Activated CD4-positive, alpha-beta T cell treated with anti-CD3 and anti-CD28 coated beads, Interleukin-2, amount 10 ng/mL, durations not matched to agents 24 days and 14 days (primary cell): ENCODE measurements at regions not wholly inside any gene's neighbourhood (a gene's known extent, or its start where the extent isn't known, plus 50 kb on each side); places are given as distances from the start of the nearest gene placed in this dataset.
A peak's percentile ranks its signal among the peaks of the same experiment; 100 is the strongest.

Experiments used
- DNase-seq: peaks from one replicate; pipeline ENCODE4 v3.0.0; 2022
- H3K27ac Mint-ChIP-seq: one replicate; pipeline ENCODE4 v1.8.0; 2022; ENCODE audit warnings: mild to moderate bottlenecking, mixed read lengths
- H3K27me3 Mint-ChIP-seq: one replicate; pipeline ENCODE4 v1.8.0; 2022; ENCODE audit warnings: mixed read lengths
- H3K36me3 Mint-ChIP-seq: one replicate; pipeline ENCODE4 v1.8.0; 2022; ENCODE audit warnings: low read depth, mild to moderate bottlenecking, mixed read lengths
- H3K4me1 Mint-ChIP-seq: one replicate; pipeline ENCODE4 v1.8.0; 2021; ENCODE audit warnings: mixed read lengths
- H3K4me3 Mint-ChIP-seq: one replicate; pipeline ENCODE4 v1.8.0; 2022; ENCODE audit warnings: mild to moderate bottlenecking, moderate library complexity, mixed read lengths
- H3K9me3 Mint-ChIP-seq: one replicate; pipeline ENCODE4 v1.8.0; 2021; ENCODE audit warnings: mixed read lengths
- intact Hi-C: fragments of 100-400 bp; cut with micrococcal nuclease; formaldehyde crosslinking; loops from one replicate; pipeline ENCODE4 v1.15.1; 2023

- Mint-ChIP-seq H3K27ac (no peak overlapping the region), H3K4me3 (no peak overlapping the region), H3K27me3 (no peaks in the 10 kb centered on the region), H3K9me3 (no peaks in the 10 kb centered on the region), H3K4me1 (no peaks in the 10 kb centered on the region), H3K36me3 (no peaks in the 10 kb centered on the region)
- intact Hi-C loops, result no loop called here
- peak; percentile 11 for DNase-seq
These were observed 70.2 kb downstream of the RND3 start for GRCh38 chr2:150417278-150417677.

- H3K27ac Mint-ChIP-seq, result no peak overlapping the region
- H3K4me1 Mint-ChIP-seq, result no peaks in the 10 kb centered on the region
- DNase-seq, result no peak
- intact Hi-C loops, result no loop called here
- no peak overlapping the region for H3K4me3 Mint-ChIP-seq
- no peaks in the 10 kb centered on the region for H3K9me3 Mint-ChIP-seq
- H3K27me3 Mint-ChIP-seq, result no peaks in the 10 kb centered on the region
- H3K36me3 Mint-ChIP-seq, result no peaks in the 10 kb centered on the region
These were observed 72.4 kb downstream of the RND3 start for GRCh38 chr2:150415022-150415421.

- no peaks in the 10 kb centered on the region for H3K36me3 Mint-ChIP-seq
- intact Hi-C loops, result no loop called here
- DNase-seq, result no peak
- no peak overlapping the region for H3K27ac Mint-ChIP-seq
- no peaks in the 10 kb centered on the region for H3K9me3 Mint-ChIP-seq
- H3K27me3 Mint-ChIP-seq, result no peaks in the 10 kb centered on the region
- H3K4me3 Mint-ChIP-seq, result no peak overlapping the region
- H3K4me1 Mint-ChIP-seq, result no peaks in the 10 kb centered on the region
These were observed 73.6 kb downstream of the RND3 start for GRCh38 chr2:150413910-150414309.

GRCh38 chr2:150413366-150413765 lies 74.1 kb downstream of the RND3 start:
- H3K27me3 Mint-ChIP-seq, result no peaks in the 10 kb centered on the region
- H3K9me3 Mint-ChIP-seq, result no peaks in the 10 kb centered on the region
- H3K4me1 Mint-ChIP-seq, result no peaks in the 10 kb centered on the region
- no peak overlapping the region for H3K27ac Mint-ChIP-seq
- intact Hi-C loops, result no loop called here
- DNase-seq, result no peak
- no peaks in the 10 kb centered on the region for H3K36me3 Mint-ChIP-seq
- no peak overlapping the region for H3K4me3 Mint-ChIP-seq

GRCh38 chr2:150410809-150411208 lies 76.7 kb downstream of the RND3 start:
- no peaks in the 10 kb centered on the region for H3K36me3 Mint-ChIP-seq
- H3K4me1 Mint-ChIP-seq, result no peaks in the 10 kb centered on the region
- H3K27me3 Mint-ChIP-seq, result no peaks in the 10 kb centered on the region
- no peaks in the 10 kb centered on the region for H3K9me3 Mint-ChIP-seq
- no peak overlapping the region for H3K4me3 Mint-ChIP-seq
- intact Hi-C loops, result no loop called here
- DNase-seq, result peak; percentile 28
- no peak overlapping the region for H3K27ac Mint-ChIP-seq

GRCh38 chr2:150409196-150409595 lies 78.3 kb downstream of the RND3 start:
- intact Hi-C loops, result no loop called here
- H3K9me3 Mint-ChIP-seq, result no peaks in the 10 kb centered on the region
- H3K27me3 Mint-ChIP-seq, result no peaks in the 10 kb centered on the region

GRCh38 chr2:150404147-150404546 lies 83.3 kb downstream of the RND3 start:
- no peaks in the 10 kb centered on the region for H3K36me3 Mint-ChIP-seq
- H3K4me3 Mint-ChIP-seq, result no peak overlapping the region
- no peaks in the 10 kb centered on the region for H3K27me3 Mint-ChIP-seq
- peak; percentile 21 for DNase-seq
- H3K4me1 Mint-ChIP-seq, result no peaks in the 10 kb centered on the region
- H3K9me3 Mint-ChIP-seq, result no peaks in the 10 kb centered on the region
- H3K27ac Mint-ChIP-seq, result no peak overlapping the region
- intact Hi-C loops, result no loop called here

More at GRCh38 chr2:150409196-150409595, 78.3 kb downstream of the RND3 start:
- no peaks in the 10 kb centered on the region for H3K4me1 Mint-ChIP-seq
- H3K27ac Mint-ChIP-seq, result no peak overlapping the region
- H3K36me3 Mint-ChIP-seq, result no peaks in the 10 kb centered on the region
- DNase-seq, result peak; percentile 2
- H3K4me3 Mint-ChIP-seq, result no peak overlapping the region

GRCh38 chr2:150403457-150403856 lies 84.0 kb downstream of the RND3 start:
- H3K27ac Mint-ChIP-seq, result no peak overlapping the region
- intact Hi-C loops, result no loop called here
- no peaks in the 10 kb centered on the region for H3K27me3 Mint-ChIP-seq
- no peaks in the 10 kb centered on the region for H3K4me1 Mint-ChIP-seq
- DNase-seq, result peak; percentile 28
- no peaks in the 10 kb centered on the region for H3K9me3 Mint-ChIP-seq
- H3K36me3 Mint-ChIP-seq, result no peaks in the 10 kb centered on the region
- H3K4me3 Mint-ChIP-seq, result no peak overlapping the region

GRCh38 chr2:150402953-150403352 lies 84.5 kb downstream of the RND3 start:
- H3K9me3 Mint-ChIP-seq, result no peaks in the 10 kb centered on the region
- intact Hi-C loops, result no loop called here
- H3K27me3 Mint-ChIP-seq, result no peaks in the 10 kb centered on the region
- no peak overlapping the region for H3K27ac Mint-ChIP-seq
- H3K4me3 Mint-ChIP-seq, result no peak overlapping the region
- peak; percentile 8 for DNase-seq
- no peaks in the 10 kb centered on the region for H3K4me1 Mint-ChIP-seq
- no peaks in the 10 kb centered on the region for H3K36me3 Mint-ChIP-seq

- Mint-ChIP-seq H3K27me3 (no peaks in the 10 kb centered on the region), H3K4me1 (no peaks in the 10 kb centered on the region), H3K36me3 (no peaks in the 10 kb centered on the region), H3K27ac (no peak overlapping the region), H3K9me3 (no peaks in the 10 kb centered on the region), H3K4me3 (no peak overlapping the region)
- peak; percentile 22 for DNase-seq
- intact Hi-C loops, result no loop called here
These were observed 86.6 kb downstream of the RND3 start for GRCh38 chr2:150400849-150401248.

GRCh38 chr2:150392614-150393013 lies 94.9 kb downstream of the RND3 start:
- H3K9me3 Mint-ChIP-seq, result no peaks in the 10 kb centered on the region
- no peaks in the 10 kb centered on the region for H3K27me3 Mint-ChIP-seq
- peak; percentile 25 for DNase-seq
- H3K36me3 Mint-ChIP-seq, result no peaks in the 10 kb centered on the region
- H3K4me1 Mint-ChIP-seq, result no peaks in the 10 kb centered on the region
- intact Hi-C loops, result no loop called here
- no peak overlapping the region for H3K27ac Mint-ChIP-seq
- H3K4me3 Mint-ChIP-seq, result no peak overlapping the region

GRCh38 chr2:150391779-150392178 lies 95.7 kb downstream of the RND3 start:
- Mint-ChIP-seq H3K36me3 (no peaks in the 10 kb centered on the region), H3K4me1 (no peaks in the 10 kb centered on the region), H3K9me3 (no peaks in the 10 kb centered on the region), H3K27me3 (no peaks in the 10 kb centered on the region), H3K27ac (no peak overlapping the region), H3K4me3 (no peak overlapping the region)
- DNase-seq, result no peak
- intact Hi-C loops, result no loop called here

GRCh38 chr2:150389447-150389846 lies 98.0 kb downstream of the RND3 start:
- no peak overlapping the region for H3K4me3 Mint-ChIP-seq

GRCh38 chr2:150388289-150388625 lies 99.2 kb downstream of the RND3 start:
- Mint-ChIP-seq H3K4me1 (no peaks in the 10 kb centered on the region), H3K27ac (no peak overlapping the region), H3K36me3 (no peaks in the 10 kb centered on the region), H3K9me3 (no peaks in the 10 kb centered on the region), H3K4me3 (no peak overlapping the region), H3K27me3 (no peaks in the 10 kb centered on the region)
- peak; percentile 30 for DNase-seq
- intact Hi-C loops, result no loop called here

More at GRCh38 chr2:150389447-150389846, 98.0 kb downstream of the RND3 start:
- no peak for DNase-seq
- Mint-ChIP-seq H3K27ac (no peak overlapping the region), H3K4me1 (no peaks in the 10 kb centered on the region), H3K9me3 (no peaks in the 10 kb centered on the region), H3K27me3 (no peaks in the 10 kb centered on the region), H3K36me3 (no peaks in the 10 kb centered on the region)
- intact Hi-C loops, result no loop called here

- Mint-ChIP-seq H3K27ac (no peak overlapping the region), H3K9me3 (no peaks in the 10 kb centered on the region), H3K4me3 (no peak overlapping the region), H3K27me3 (no peaks in the 10 kb centered on the region), H3K36me3 (no peaks in the 10 kb centered on the region), H3K4me1 (no peaks in the 10 kb centered on the region)
- intact Hi-C loops, result no loop called here
- peak; percentile 34 for DNase-seq
These were observed 99.7 kb downstream of the RND3 start for GRCh38 chr2:150387586-150388288.
